HEK293T (cell line): ENCODE measurements at regions not wholly inside any gene's neighbourhood (a gene's known extent, or its start where the extent isn't known, plus 50 kb on each side); places are given as distances from the start of the nearest gene placed in this dataset.

Source experiments
- BHLHE40 ChIP-seq: fragments of 450-650 bp; IDR thresholded peaks from 2 replicates; pipeline ENCODE4 v1.6.1; 2016; ENCODE audit warnings: mild to moderate bottlenecking, moderate library complexity, borderline replicate concordance
- ELF4 ChIP-seq: fragments of 450-650 bp; IDR thresholded peaks from 2 replicates; pipeline ENCODE4 v1.6.1; 2017; ENCODE audit warnings: antibody characterized with exemption
- FOXA1 ChIP-seq: fragments of 450-650 bp; IDR thresholded peaks from 2 replicates; pipeline ENCODE4 v1.6.1; 2016; ENCODE audit warnings: mild to moderate bottlenecking
- FOXK2 ChIP-seq: fragments of 450-650 bp; IDR thresholded peaks from 2 replicates; pipeline ENCODE4 v1.6.1; 2016; ENCODE audit warnings: mild to moderate bottlenecking
- FOXM1 ChIP-seq: fragments of 450-650 bp; IDR thresholded peaks from 2 replicates; pipeline ENCODE4 v1.6.1; 2017; ENCODE audit warnings: mild to moderate bottlenecking, borderline replicate concordance
- NFRKB ChIP-seq: fragments of 450-650 bp; IDR thresholded peaks from 2 replicates; pipeline ENCODE4 v1.6.1; 2016; ENCODE audit warnings: mild to moderate bottlenecking, moderate library complexity
- SP1 ChIP-seq: fragments of 450-650 bp; IDR thresholded peaks from 2 replicates; pipeline ENCODE4 v1.6.1; 2017
- TARDBP ChIP-seq: fragments of 450-650 bp; IDR thresholded peaks from 2 replicates; pipeline ENCODE4 v1.6.1; 2016

DNA sequence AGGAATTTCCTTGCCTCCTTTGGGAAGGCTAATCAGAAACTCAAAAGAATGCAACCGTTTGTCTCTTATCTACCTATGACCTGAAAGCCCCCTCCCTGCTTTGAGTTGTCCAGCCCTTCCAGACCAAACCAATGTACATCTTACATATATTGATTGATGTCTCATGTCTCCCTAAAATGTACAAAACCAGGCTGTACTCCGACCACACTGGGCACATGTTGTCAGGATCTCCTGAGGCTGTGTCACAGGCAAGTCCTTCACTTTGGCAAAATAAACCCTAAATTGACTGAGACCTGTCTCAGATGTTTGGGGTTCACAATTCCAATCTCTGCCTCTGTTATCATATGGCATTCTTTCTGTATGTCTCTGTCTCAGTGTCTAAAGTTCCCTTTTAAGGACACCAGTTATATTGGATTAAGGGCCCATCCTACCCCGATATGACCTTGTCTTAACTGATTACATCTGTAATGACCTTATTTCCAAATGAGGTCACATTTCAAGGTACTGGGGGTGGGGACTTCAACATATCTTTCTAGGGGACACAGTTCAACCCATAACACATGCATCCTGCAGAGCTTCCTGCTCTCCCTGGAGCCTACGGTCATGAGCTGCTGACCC is 513.5 kb upstream of the JARID2 start:
- TF ChIP-seq NFRKB = no peak
- no peak for TF ChIP-seq FOXA1
- no peak for TF ChIP-seq ELF4
- no peak for TF ChIP-seq BHLHE40
- no peak for TF ChIP-seq SP1
- TF ChIP-seq TARDBP = no peak
- TF ChIP-seq FOXM1 = no peak
- TF ChIP-seq FOXK2 = no peak
